Kasumi-1 (cell line): ENCODE measurements at regions not wholly inside any gene's neighbourhood (a gene's known extent, or its start where the extent isn't known, plus 50 kb on each side); places are given as distances from the start of the nearest gene placed in this dataset.
"Not testable (repeated sequence)": the region's sequence is repeated elsewhere in the genome, so short reads cannot be mapped to it uniquely, and the experiment has no call there.

Experiments
- DNase-seq, 2 experiments: peaks; one replicate each; lab custom pipeline; 2025; lab: John Stamatoyannopoulos, UW

- no peak for DNase-seq
Measured at GRCh38 chr21:38041493-38041892, 125.2 kb upstream of the KCNJ6 start.

- no peak for DNase-seq
Measured at GRCh38 chr21:38042246-38042645, 126.0 kb upstream of the KCNJ6 start.

- no peak for DNase-seq
Measured at GRCh38 chr21:38048167-38048566, 131.9 kb upstream of the KCNJ6 start.

- no peak for DNase-seq
Measured at GRCh38 chr21:38054334-38054733, 138.1 kb upstream of the KCNJ6 start.

- DNase-seq: no peak
Measured at GRCh38 chr21:38056481-38056880, 140.2 kb upstream of the KCNJ6 start.

GRCh38 chr21:38057626-38058025 is 141.4 kb upstream of the KCNJ6 start:
- no peak for DNase-seq

GRCh38 chr21:38060533-38060932 is 144.3 kb upstream of the KCNJ6 start:
- no peak for DNase-seq

GRCh38 chr21:38067086-38067739 is 151.0 kb upstream of the KCNJ6 start:
- DNase-seq: no peak

- no peak for DNase-seq
Measured at GRCh38 chr21:38072489-38072888, 156.2 kb upstream of the KCNJ6 start.

GRCh38 chr21:38075833-38076587 is 159.8 kb upstream of the KCNJ6 start:
- no peak for DNase-seq

- DNase-seq: no peak
Measured at GRCh38 chr21:38077569-38077968, 161.3 kb upstream of the KCNJ6 start.

GRCh38 chr21:38080888-38081287 is 164.6 kb upstream of the KCNJ6 start:
- no peak for DNase-seq

- no peak for DNase-seq
Measured at GRCh38 chr21:38081708-38082107, 165.5 kb upstream of the KCNJ6 start.

- no peak for DNase-seq
Measured at GRCh38 chr21:38082936-38083485, 166.8 kb upstream of the KCNJ6 start.

- DNase-seq: no peak
Measured at GRCh38 chr21:38083535-38083934, 167.3 kb upstream of the KCNJ6 start.

GRCh38 chr21:38086580-38086979 is 170.2 kb upstream of the KCNJ15 start:
- no peak for DNase-seq

GRCh38 chr21:38088916-38089762 is 167.7 kb upstream of the KCNJ15 start:
- no peak for DNase-seq

- DNase-seq: no peak
Measured at GRCh38 chr21:38089763-38090046, 167.1 kb upstream of the KCNJ15 start.

GRCh38 chr21:38091061-38091460 is 165.7 kb upstream of the KCNJ15 start:
- DNase-seq: not testable (repeated sequence)

- DNase-seq: no peak
Measured at GRCh38 chr21:38092051-38092450, 164.7 kb upstream of the KCNJ15 start.

- no peak for DNase-seq
Measured at GRCh38 chr21:38095220-38095619, 161.6 kb upstream of the KCNJ15 start.

- no peak for DNase-seq
Measured at GRCh38 chr21:38097789-38098188, 159.0 kb upstream of the KCNJ15 start.
